NOMO-1 treated with dmso at 0.1 percent for 144 hours (cell line): ENCODE measurements at regions not wholly inside any gene's neighbourhood (a gene's known extent, or its start where the extent isn't known, plus 50 kb on each side); places are given as distances from the start of the nearest gene placed in this dataset.
A peak's percentile ranks its signal among the peaks of the same experiment; 100 is the strongest.

Source experiments
- DNase-seq: peaks from one replicate; lab custom pipeline; 2025; ENCODE audit not compliant: unreplicated experiment; lab: John Stamatoyannopoulos, UW

DNA sequence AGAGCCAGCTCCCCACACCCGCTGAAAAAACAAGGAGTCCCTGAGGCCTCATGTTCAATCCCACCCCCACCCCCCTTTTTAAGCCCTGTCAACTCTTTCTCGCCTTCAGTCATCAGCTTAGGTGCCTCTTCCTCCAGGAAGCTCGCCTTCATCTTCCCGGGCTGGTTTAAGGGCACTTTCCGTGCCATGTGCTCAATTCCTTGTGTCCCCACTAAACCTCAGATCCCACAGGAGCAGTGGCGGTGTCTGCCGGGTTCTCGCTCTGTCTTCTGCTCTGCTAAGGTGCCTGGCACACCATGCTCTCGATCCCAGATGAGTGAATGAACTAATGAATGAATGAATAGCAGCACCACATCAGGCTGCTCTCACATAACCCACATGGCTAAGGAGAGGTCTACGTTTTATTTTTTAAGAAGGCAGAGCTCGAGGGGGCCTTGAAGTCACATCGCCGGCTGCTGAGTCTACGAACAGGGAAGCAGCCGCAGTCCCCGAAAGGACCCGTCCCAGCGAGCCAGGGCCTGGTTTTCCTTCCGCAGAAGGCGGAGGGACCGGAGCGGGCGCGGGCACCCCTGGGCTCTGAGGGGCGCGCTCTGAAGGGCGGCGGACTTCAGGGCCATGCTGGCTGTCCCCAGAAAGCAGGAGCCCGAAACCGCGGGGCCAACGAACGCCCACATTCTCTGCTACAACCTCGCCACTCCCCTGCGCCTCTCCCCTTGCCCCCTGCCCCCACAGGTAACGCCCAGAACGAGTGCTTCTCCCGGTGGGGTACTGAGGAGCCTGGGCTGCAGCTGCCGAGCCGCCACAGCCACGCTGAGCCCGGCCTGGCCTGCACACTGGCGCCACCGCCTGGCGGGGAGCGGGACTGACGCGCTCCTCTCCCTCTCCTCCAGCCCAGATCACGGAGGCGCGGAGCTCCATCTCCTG lies 73.4 kb upstream of the KCNMA1 start:
- peak; percentile 75 for DNase-seq

DNA sequence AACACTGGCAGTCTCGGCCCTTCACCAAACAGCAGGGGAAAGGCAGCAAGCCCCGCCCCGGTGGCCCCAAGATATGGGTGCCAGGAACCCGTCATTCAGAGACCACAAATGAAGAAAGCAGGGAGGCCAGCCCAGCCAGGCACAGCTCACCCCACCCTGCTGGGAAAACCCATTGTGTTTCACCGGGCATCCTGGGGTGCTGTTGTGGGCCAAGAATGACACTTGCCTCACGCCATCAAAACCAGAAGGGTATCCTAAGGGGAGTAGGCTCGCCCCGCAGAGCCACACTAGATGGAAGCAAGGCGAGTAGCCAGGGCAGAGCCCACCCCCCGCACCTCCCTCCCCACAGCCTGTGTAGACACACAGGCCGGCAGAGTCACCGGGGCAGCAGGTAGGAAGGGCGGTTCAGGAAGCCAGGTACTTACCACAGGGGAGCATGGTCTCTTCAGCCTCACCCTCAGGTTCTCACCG lies 72.5 kb upstream of the KCNMA1 start:
- DNase-seq: no peak

DNA sequence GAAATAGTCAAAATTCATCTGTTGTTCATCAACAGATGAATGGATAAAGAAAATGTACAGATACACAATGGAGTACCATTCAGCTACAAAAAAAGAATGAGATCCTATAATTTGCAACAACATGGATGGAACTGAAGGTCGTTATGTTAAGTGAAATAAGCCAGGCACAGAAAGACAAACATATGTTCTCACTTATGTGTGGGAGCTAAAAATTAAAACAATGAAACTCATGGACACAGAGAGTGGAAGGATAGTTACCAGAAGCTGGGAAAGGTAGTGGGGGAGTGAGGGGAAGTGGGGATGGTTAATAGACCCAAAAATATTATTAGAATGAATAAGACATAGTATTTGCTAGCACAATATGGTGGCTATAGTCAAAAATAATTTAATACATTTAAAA lies 70.0 kb upstream of the KCNMA1 start:
- no peak for DNase-seq

DNA sequence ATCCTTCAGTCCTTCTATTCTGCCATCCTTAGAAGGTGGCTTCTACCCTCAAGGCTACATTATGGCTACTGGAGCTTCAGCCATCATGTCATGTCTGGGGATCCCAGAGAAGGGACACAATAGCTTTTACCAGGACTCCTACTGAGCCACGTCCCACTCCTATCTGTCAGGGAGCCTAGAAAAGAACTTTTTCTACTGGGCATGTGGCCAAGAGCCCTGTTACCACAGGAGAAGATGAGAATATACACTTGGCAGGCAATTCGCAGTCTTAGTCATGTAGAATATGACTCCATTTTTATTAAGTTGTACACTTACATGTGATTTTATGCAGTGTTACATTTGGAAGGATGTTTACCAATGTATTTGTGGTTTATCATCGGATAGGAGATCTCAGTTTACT lies 64.6 kb upstream of the KCNMA1 start:
- no peak for DNase-seq

DNA sequence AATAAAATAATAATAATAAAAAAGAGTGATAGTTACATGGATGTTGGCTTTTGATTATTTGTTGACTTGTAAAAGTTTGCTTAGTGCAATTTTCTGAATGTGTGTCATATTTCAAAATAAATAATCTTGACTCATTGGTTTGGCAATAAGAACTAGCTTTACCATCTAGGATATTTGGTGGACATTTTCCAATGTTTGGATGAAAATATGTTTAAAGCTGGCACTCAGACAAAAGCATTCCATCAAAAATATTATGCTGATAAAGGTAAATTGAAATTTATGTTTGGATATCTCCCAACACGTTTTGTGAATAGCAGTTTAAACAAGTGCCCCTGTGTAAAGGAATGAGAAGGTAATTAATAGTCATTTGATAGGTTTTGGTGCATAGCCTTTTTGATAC lies 62.5 kb upstream of the KCNMA1 start:
- DNase-seq: no peak

DNA sequence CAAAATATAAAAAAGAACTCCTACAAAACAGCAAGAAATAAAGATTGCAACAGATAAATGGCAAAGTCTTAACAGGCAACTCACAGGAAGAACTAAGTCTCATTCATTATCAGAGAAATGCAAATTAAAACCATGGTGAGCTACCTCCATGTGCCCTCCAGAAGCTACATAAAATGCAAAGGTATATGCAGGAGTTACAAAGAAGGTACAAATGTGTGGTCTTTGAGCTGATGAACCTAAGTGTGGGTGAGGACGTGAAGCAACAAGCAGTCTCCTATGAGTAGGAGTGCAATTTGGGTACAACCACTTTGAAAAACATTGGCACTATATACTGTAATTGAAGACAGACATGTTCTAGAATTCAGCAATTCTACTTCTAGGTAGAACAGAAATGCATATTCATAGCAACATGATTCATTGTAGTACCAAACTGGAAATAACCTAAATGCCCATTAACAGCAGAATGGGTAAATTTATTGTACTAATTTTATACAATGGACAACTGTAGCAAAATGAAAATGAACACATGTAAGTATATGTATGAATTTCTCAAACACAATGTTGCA lies 61.6 kb upstream of the KCNMA1 start:
- DNase-seq: no peak

DNA sequence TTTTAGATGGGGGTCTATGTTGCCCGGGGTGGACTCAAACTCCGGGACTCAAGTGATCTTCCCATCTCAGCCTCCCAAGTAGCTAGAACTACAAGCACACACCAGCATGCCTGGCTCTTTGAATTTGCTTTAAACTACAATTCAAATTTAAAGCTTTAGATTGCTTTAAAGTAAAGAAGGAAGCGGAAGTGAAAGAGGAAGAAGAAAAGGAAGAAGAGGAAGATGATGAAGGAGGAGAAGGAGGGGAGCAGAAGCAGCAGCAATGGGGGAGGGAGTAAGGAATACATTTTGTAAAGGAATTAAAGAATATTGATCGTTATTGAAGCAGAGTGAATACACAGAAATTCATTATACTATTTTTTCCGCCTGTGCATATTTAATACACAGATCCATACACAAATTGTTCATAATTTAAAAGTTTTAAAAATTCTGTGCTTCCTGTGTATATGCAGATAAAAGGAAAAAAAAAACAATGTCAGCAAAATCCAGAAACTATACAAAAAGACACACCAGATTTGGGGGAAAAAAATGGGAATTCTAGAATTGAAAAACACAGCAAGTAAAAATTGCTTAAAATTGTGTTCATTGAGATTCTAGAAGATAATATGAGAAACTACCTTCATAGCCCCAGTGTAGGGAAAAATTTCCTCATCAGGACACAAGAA lies 60.8 kb upstream of the KCNMA1 start:
- DNase-seq: peak; percentile 71

DNA sequence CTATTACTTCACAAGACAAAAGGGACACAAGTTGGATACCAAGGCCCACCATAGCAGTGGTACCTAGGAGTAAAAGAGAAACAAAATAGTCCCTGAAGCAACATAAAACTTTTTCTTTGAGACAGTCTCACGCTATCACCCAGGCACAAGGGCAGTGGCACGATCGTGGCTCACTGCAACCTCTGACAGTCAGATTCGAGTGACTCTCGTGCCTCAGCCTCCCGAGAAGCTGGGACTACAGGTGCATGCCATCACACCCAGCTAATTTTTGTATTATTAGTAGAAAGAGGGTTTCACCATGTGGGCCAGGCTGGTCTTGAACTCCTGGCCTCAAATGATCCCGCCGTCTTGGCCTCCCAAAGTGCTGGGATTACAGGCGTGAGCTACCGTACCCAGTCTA lies 59.0 kb upstream of the KCNMA1 start:
- DNase-seq: no peak

DNA sequence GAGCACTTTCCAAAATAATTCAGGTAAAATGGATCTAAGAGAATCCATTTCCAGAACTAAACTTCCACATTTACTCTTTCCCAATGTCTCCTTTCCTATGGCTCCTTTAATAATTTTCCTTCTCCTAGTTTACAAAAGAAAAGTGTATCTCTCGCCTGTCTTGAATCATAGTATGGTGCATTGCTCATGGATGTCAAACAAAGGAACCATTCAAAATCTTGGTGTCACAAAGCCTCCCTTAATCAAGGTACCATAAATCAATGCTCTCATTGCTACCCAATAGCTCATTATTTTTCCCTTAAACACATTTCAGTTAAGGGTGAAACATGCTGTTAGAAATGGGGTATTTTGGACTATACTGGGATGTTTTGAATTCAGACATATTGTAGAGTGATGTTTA lies 57.6 kb upstream of the KCNMA1 start:
- DNase-seq: no peak

DNA sequence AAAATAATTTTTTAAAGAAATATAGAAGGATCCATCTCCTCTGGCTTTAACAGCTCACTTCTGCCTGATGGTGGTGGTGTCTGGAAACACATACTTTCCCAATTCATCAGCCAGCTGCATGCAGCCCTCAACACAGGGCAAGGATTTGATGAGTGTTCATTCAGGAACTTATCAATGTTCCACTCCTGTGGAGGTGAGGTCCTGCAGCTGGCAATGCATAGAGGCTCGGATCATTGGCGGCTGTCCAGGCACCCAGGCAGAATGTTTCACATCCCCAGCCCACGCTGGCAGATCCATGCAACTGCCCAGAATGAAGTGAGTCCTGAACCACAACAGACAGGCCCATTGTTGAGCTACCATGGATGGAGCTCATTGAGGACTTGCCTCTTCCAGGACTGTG lies 55.2 kb upstream of the KCNMA1 start:
- DNase-seq: no peak

DNA sequence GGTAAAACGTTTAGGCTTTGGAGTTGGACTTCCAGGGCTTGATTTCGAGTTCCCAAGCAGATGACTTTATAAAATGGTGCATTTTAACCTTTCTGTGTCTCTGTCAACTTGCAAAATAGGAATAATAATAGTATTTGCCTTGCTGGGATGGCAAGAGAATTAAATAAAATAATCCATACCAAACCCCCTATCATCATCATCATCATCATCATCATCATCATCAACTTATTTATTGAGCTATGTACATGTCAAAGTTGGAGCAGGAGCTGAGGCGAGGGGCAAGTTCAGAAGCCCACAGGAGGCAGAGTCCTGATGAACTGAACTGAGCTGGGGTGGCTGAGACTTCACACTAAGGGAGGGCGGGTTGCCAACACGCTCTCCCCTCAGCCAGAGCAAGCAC lies 51.7 kb upstream of the KCNMA1 start:
- no peak for DNase-seq

DNA sequence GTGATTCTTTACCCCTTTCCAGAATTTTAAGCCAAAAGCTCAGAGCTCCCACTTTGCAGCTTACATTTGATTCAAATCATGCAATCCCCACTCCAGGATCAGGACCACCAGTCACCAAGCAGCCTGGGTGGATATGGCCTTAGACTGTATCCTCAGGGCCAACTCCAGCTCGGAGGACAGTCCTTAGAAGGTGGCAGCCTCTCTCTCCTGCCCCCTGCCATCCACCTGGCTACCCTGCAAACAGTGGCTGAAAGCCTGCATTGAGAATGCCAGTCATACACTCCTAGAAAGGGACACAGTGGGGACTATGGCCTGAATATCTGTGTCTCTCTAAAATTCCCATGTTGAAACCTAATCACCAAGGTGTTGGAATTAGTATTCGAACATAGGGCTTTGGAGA lies 50.0 kb upstream of the KCNMA1 start:
- DNase-seq: no peak
